ENCODE measurements at regions not wholly inside any gene's neighbourhood (a gene's known extent, or its start where the extent isn't known, plus 50 kb on each side); places are given as distances from the start of the nearest gene placed in this dataset.

- in situ Hi-C loops (cut with MboI; ENCODE audit: low sequenced_read_pairs) = no loop called here
These were observed 1271.9 kb downstream of the ZPLD1 start for GRCh38 chr3:103706671-103707070.

GRCh38 chr3:103711670-103712069, 1276.9 kb downstream of the ZPLD1 start:
- in situ Hi-C loops (cut with MboI; ENCODE audit: low sequenced_read_pairs) = no loop called here

GRCh38 chr3:103712320-103713008, 1277.6 kb downstream of the ZPLD1 start:
- in situ Hi-C loops (cut with MboI; ENCODE audit: low sequenced_read_pairs) = no loop called here

GRCh38 chr3:103729547-103729946, 1294.7 kb downstream of the ZPLD1 start:
- in situ Hi-C loops (cut with MboI; ENCODE audit: low sequenced_read_pairs) = no loop called here

GRCh38 chr3:103730744-103731143, 1295.9 kb downstream of the ZPLD1 start:
- in situ Hi-C loops (cut with MboI; ENCODE audit: low sequenced_read_pairs) = no loop called here

- in situ Hi-C loops (cut with MboI; ENCODE audit: low sequenced_read_pairs) = no loop called here
These were observed 1318.2 kb downstream of the ZPLD1 start for GRCh38 chr3:103752986-103753385.

- in situ Hi-C loops (cut with MboI; ENCODE audit: low sequenced_read_pairs) = no loop called here
These were observed 1332.8 kb downstream of the ZPLD1 start for GRCh38 chr3:103767635-103768034.

GRCh38 chr3:103785017-103785416, 1350.2 kb downstream of the ZPLD1 start:
- in situ Hi-C loops (cut with MboI; ENCODE audit: low sequenced_read_pairs) = no loop called here

- in situ Hi-C loops (cut with MboI; ENCODE audit: low sequenced_read_pairs) = no loop called here
These were observed 1350.7 kb downstream of the ZPLD1 start for GRCh38 chr3:103785537-103785936.

GRCh38 chr3:103786296-103786695, 1351.5 kb downstream of the ZPLD1 start:
- in situ Hi-C loops (cut with MboI; ENCODE audit: low sequenced_read_pairs) = no loop called here

GRCh38 chr3:103787164-103787871, 1352.5 kb downstream of the ZPLD1 start:
- in situ Hi-C loops (cut with MboI; ENCODE audit: low sequenced_read_pairs) = no loop called here

- in situ Hi-C loops (cut with MboI; ENCODE audit: low sequenced_read_pairs) = no loop called here
These were observed 1353.1 kb downstream of the ZPLD1 start for GRCh38 chr3:103787879-103788278.

GRCh38 chr3:103791786-103792515, 1357.1 kb downstream of the ZPLD1 start:
- in situ Hi-C loops (cut with MboI; ENCODE audit: low sequenced_read_pairs) = no loop called here

- in situ Hi-C loops (cut with MboI; ENCODE audit: low sequenced_read_pairs) = no loop called here
These were observed 1359.8 kb downstream of the ZPLD1 start for GRCh38 chr3:103794656-103795055.

- in situ Hi-C loops (cut with MboI; ENCODE audit: low sequenced_read_pairs) = no loop called here
These were observed 1361.3 kb downstream of the ZPLD1 start for GRCh38 chr3:103796068-103796467.

- in situ Hi-C loops (cut with MboI; ENCODE audit: low sequenced_read_pairs) = no loop called here
These were observed 1369.0 kb downstream of the ZPLD1 start for GRCh38 chr3:103803787-103804186.

GRCh38 chr3:103810167-103810566, 1375.4 kb downstream of the ZPLD1 start:
- in situ Hi-C loops (cut with MboI; ENCODE audit: low sequenced_read_pairs) = no loop called here

GRCh38 chr3:103813955-103814354, 1379.1 kb downstream of the ZPLD1 start:
- in situ Hi-C loops (cut with MboI; ENCODE audit: low sequenced_read_pairs) = no loop called here

GRCh38 chr3:103818398-103818797, 1383.6 kb downstream of the ZPLD1 start:
- in situ Hi-C loops (cut with MboI; ENCODE audit: low sequenced_read_pairs) = no loop called here

GRCh38 chr3:103818800-103819199, 1384.0 kb downstream of the ZPLD1 start:
- in situ Hi-C loops (cut with MboI; ENCODE audit: low sequenced_read_pairs) = no loop called here

- in situ Hi-C loops (cut with MboI; ENCODE audit: low sequenced_read_pairs) = no loop called here
These were observed 1390.8 kb downstream of the ZPLD1 start for GRCh38 chr3:103825586-103825985.

All from HL-60/S4 (cell line).